ENCODE measurements at regions not wholly inside any gene's neighbourhood (a gene's known extent, or its start where the extent isn't known, plus 50 kb on each side); places are given as distances from the start of the nearest gene placed in this dataset.

- H3K36me3 Mint-ChIP-seq (ENCODE audit: insufficient read depth in 1 of 3, low read depth in 3 of 3): no peaks in the 10 kb centered on the region
- Histone ChIP-seq H3K9ac (ENCODE audit: extremely low read depth, insufficient read length, low read length) (no peak overlapping the region), H3K27me3 (ENCODE audit: insufficient read depth, low read length) (no peaks in the 10 kb centered on the region; the same call in 1 of the 2 replicates), H2BK20ac (ENCODE audit: low read depth, low read length, poor library complexity, severe bottlenecking) (no peak overlapping the region), H3K23ac (ENCODE audit: insufficient read length, low read depth, low read length) (no peak overlapping the region), H3K27ac (ENCODE audit: insufficient read length, low read depth, low read length) (no peak overlapping the region), H4K5ac (ENCODE audit: insufficient read length, low read depth, low read length) (no peak overlapping the region), H4K20me1 (ENCODE audit: control insufficient read depth, insufficient read depth, insufficient read length) (no peaks in the 10 kb centered on the region), H3K79me2 (ENCODE audit: insufficient read depth, low read length) (no peaks in the 10 kb centered on the region), H3K4me2 (ENCODE audit: insufficient read depth, insufficient read length, low read length) (no peak overlapping the region), H3K56ac (ENCODE audit: insufficient read length, low read depth, low read length) (no peak overlapping the region), H2AFZ (ENCODE audit: low read length) (no peak overlapping the region), H2BK5ac (ENCODE audit: insufficient read length, low read length) (no peak overlapping the region), H3K4me1 (ENCODE audit: insufficient read depth, low read length) (no peaks in the 10 kb centered on the region), H2AK5ac (ENCODE audit: insufficient read length, low read length) (no peak overlapping the region), H3K4ac (ENCODE audit: low read depth, low read length) (no peak overlapping the region), H2BK12ac (ENCODE audit: insufficient read length, low read depth, low read length) (no peak overlapping the region), H3T11ph (ENCODE audit: low read length) (no peak overlapping the region), H3K79me1 (ENCODE audit: insufficient read depth, low read depth, low read length, poor library complexity, severe bottlenecking) (no peaks in the 10 kb centered on the region), H3K18ac (ENCODE audit: insufficient read length, low read depth, low read length) (no peak overlapping the region), H4K8ac (replicated peaks; ENCODE audit: insufficient read length, low read depth, low read length) (no peak overlapping the region), H2BK15ac (ENCODE audit: low read depth, low read length) (no peak overlapping the region), H3K14ac (ENCODE audit: insufficient read depth, low read length) (no peak overlapping the region), H3K23me2 (ENCODE audit: insufficient read length, low read depth, low read length, poor library complexity, severe bottlenecking) (no peaks in the 10 kb centered on the region), H4K91ac (ENCODE audit: insufficient read length, low read depth, low read length) (no peak overlapping the region), H2BK120ac (ENCODE audit: low read depth, low read length, poor library complexity, severe bottlenecking) (no peak overlapping the region), H3K9me3 (ENCODE audit: control insufficient read depth, low read depth, low read length) (no peaks in the 10 kb centered on the region)
- WGBS (ENCODE audit: extremely low coverage, insufficient read length, low lambda C conversion rate): no CpG with 5 or more reads among the region's 5 CpGs
- no peaks in the 10 kb centered on the region for H3K9me3 Mint-ChIP-seq
- H3K27me3 Mint-ChIP-seq (ENCODE audit: low read depth): peaks cover 4% of the 10 kb centered on the region
- no peak overlapping the region; a peak in 1 of 7 replicates for H3K27ac Mint-ChIP-seq
- TF ChIP-seq CTCF (conservative IDR thresholded peaks at IDR 0.05): no peak
- DNase-seq: no peak
- peaks cover 4 to 6% of the 10 kb centered on the region in 2 experiments; a peak in 3 of 4 replicates for H3K4me1 Mint-ChIP-seq
- no peak overlapping the region for H3K4me3 Mint-ChIP-seq
Measured at GRCh38 chr21:32189688-32190483, 89.0 kb downstream of the MIS18A start.
